Panc1 (cell line): ENCODE measurements at regions not wholly inside any gene's neighbourhood (a gene's known extent, or its start where the extent isn't known, plus 50 kb on each side); places are given as distances from the start of the nearest gene placed in this dataset.

Experiments
- ATAC-seq: fragments of 200-7000 bp; cut with Tn5 transposase; 2 replicates; pipeline ENCODE4 v1.9.1; 2020; ENCODE audit warnings: mild to moderate bottlenecking, moderate library complexity
- BruUV-seq: library from RNA; stranded (reverse); fragments of 400-500 nt; replicated peaks from 2 replicates; lab custom pipeline; 2021; lab: Mats Ljungman, UMichigan
- CTCF ChIA-PET: fragments of 300-600 bp; sonication (Branson Sonifier 250); formaldehyde crosslinking; loops from one replicate; lab custom pipeline; 2022; ENCODE audit warnings: antibody characterized with exemption; lab: Charles Lee
- POLR2A ChIA-PET: fragments of 300-600 bp; sonication (Branson Sonifier 250); formaldehyde crosslinking; loops from one replicate; lab custom pipeline; 2022; ENCODE audit warnings: antibody characterized with exemption; lab: Charles Lee
- DNase-seq: peaks from one replicate; pipeline ENCODE4 v3.0.0-alpha.2; 2010; ENCODE audit warnings: low read depth, low spot score
- H3K27ac ChIP-seq: 2 replicates; pipeline ENCODE4 v1.5.1; 2011; ENCODE audit warnings: mild to moderate bottlenecking, low read length, inconsistent platforms
- H3K27me3 ChIP-seq: fragments of 200-500 bp; sonication (Bioruptor generic); 2 replicates; pipeline ENCODE4 v1.6.0; 2014; ENCODE audit warnings: low read length, inconsistent platforms; ENCODE audit not compliant: control insufficient read depth, insufficient read depth
- H3K36me3 ChIP-seq: fragments of 200-500 bp; sonication (Bioruptor generic); 2 replicates; pipeline ENCODE4 v1.5.1; 2014; ENCODE audit warnings: inconsistent platforms, mild to moderate bottlenecking, low read length, moderate library complexity; ENCODE audit not compliant: control insufficient read depth, insufficient read depth
- H3K4me1 ChIP-seq: 2 replicates; pipeline ENCODE4 v1.5.1; 2011; ENCODE audit warnings: inconsistent platforms, mild to moderate bottlenecking, low read length, moderate library complexity; ENCODE audit not compliant: control insufficient read depth, insufficient read depth
- H3K4me3 ChIP-seq, 2 experiments: 2 replicates each; pipeline ENCODE4 v1.5.1; 2011 to 2012; ENCODE audit warnings: low read depth in 2 of 2, low read length in 2 of 2, mild to moderate bottlenecking in 2 of 2, inconsistent platforms in 1 of 2, moderate library complexity in 1 of 2
- H3K9me3 ChIP-seq: fragments of 200-500 bp; sonication (Bioruptor generic); 2 replicates; pipeline ENCODE4 v1.5.1; 2014; ENCODE audit warnings: low read depth, mild to moderate bottlenecking, inconsistent platforms, low read length, moderate library complexity; ENCODE audit not compliant: control insufficient read depth, insufficient read depth
- POLR2AphosphoS5 ChIP-seq: IDR thresholded peaks from 2 replicates; pipeline ENCODE4 v1.6.1; 2012; ENCODE audit warnings: mild to moderate bottlenecking, low read depth, low read length, moderate library complexity
- SIN3A ChIP-seq: IDR thresholded peaks from 2 replicates; pipeline ENCODE4 v1.6.1; 2012; ENCODE audit warnings: low read depth, mild to moderate bottlenecking, low read length, moderate library complexity, borderline replicate concordance; ENCODE audit not compliant: insufficient read depth
- TCF7L2 ChIP-seq: IDR thresholded peaks from 2 replicates; pipeline ENCODE4 v1.6.1; 2011; ENCODE audit warnings: mild to moderate bottlenecking, low read depth, low read length, inconsistent platforms
- in situ Hi-C: cut with HindIII; loops from 2 replicates; pipeline ENCODE4 v1.10.0; 2016; ENCODE audit warnings: low sequenced_read_pairs, low pct_unique_long_range_greater_than_20kb
- intact Hi-C: fragments of 100-400 bp; cut with micrococcal nuclease; formaldehyde crosslinking; loops from one replicate; pipeline ENCODE4 v1.10.0; 2022; ENCODE audit not compliant: unreplicated experiment
- TF ChIP-seq, protein P1 (sequence below): fragments of 450-650 bp; IDR thresholded peaks from 2 replicates; pipeline ENCODE4 v1.5.1; 2017; ENCODE audit warnings: mild to moderate bottlenecking
- TF ChIP-seq, protein P2 (sequence below), 2 experiments: IDR thresholded peaks; 2 replicates each; pipeline ENCODE4 v1.6.1; 2011 to 2012; ENCODE audit warnings: low read depth in 2 of 2, control low read depth in 1 of 2, low read length in 1 of 2, mild to moderate bottlenecking in 1 of 2, moderate library complexity in 1 of 2; ENCODE audit not compliant: insufficient read depth in 1 of 2

GRCh38 chrX:143094417-143095023 is 68.8 kb downstream of the SPANXN4 start:
- intact Hi-C loops, result no loop called here
- ChIA-PET POLR2A (no interaction called here), CTCF (no interaction called here)
- H3K36me3 ChIP-seq, result no peaks in the 10 kb centered on the region
- no peak overlapping the region for H3K4me3 ChIP-seq
- no peaks in the 10 kb centered on the region for H3K4me1 ChIP-seq
- ATAC-seq (no peak), DNase-seq (no peak)
- H3K9me3 ChIP-seq, result no peaks in the 10 kb centered on the region
- no TSS peak for BruUV-seq
- in situ Hi-C loops, result no loop called here
- no peaks in the 10 kb centered on the region for H3K27me3 ChIP-seq
- no peak overlapping the region for H3K27ac ChIP-seq
- no peak for TF ChIP-seq SIN3A
- TF ChIP-seq, protein P1, sequence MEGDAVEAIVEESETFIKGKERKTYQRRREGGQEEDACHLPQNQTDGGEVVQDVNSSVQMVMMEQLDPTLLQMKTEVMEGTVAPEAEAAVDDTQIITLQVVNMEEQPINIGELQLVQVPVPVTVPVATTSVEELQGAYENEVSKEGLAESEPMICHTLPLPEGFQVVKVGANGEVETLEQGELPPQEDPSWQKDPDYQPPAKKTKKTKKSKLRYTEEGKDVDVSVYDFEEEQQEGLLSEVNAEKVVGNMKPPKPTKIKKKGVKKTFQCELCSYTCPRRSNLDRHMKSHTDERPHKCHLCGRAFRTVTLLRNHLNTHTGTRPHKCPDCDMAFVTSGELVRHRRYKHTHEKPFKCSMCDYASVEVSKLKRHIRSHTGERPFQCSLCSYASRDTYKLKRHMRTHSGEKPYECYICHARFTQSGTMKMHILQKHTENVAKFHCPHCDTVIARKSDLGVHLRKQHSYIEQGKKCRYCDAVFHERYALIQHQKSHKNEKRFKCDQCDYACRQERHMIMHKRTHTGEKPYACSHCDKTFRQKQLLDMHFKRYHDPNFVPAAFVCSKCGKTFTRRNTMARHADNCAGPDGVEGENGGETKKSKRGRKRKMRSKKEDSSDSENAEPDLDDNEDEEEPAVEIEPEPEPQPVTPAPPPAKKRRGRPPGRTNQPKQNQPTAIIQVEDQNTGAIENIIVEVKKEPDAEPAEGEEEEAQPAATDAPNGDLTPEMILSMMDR, result no peak
- no peak for TF ChIP-seq POLR2AphosphoS5
- no peak for TF ChIP-seq TCF7L2
- TF ChIP-seq, protein P2, sequence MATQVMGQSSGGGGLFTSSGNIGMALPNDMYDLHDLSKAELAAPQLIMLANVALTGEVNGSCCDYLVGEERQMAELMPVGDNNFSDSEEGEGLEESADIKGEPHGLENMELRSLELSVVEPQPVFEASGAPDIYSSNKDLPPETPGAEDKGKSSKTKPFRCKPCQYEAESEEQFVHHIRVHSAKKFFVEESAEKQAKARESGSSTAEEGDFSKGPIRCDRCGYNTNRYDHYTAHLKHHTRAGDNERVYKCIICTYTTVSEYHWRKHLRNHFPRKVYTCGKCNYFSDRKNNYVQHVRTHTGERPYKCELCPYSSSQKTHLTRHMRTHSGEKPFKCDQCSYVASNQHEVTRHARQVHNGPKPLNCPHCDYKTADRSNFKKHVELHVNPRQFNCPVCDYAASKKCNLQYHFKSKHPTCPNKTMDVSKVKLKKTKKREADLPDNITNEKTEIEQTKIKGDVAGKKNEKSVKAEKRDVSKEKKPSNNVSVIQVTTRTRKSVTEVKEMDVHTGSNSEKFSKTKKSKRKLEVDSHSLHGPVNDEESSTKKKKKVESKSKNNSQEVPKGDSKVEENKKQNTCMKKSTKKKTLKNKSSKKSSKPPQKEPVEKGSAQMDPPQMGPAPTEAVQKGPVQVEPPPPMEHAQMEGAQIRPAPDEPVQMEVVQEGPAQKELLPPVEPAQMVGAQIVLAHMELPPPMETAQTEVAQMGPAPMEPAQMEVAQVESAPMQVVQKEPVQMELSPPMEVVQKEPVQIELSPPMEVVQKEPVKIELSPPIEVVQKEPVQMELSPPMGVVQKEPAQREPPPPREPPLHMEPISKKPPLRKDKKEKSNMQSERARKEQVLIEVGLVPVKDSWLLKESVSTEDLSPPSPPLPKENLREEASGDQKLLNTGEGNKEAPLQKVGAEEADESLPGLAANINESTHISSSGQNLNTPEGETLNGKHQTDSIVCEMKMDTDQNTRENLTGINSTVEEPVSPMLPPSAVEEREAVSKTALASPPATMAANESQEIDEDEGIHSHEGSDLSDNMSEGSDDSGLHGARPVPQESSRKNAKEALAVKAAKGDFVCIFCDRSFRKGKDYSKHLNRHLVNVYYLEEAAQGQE (IDR thresholded peaks at IDR 0.05; ENCODE audit: insufficient read depth in 1 of 2, low read depth in 2 of 2, low read length in 1 of 2), result no peak
